Cardiac septum (tissue), 1 donor: ENCODE measurements at regions not wholly inside any gene's neighbourhood (a gene's known extent, or its start where the extent isn't known, plus 50 kb on each side); places are given as distances from the start of the nearest gene placed in this dataset.
"Not testable (repeated sequence)": the region's sequence is repeated elsewhere in the genome, so short reads cannot be mapped to it uniquely, and the experiment has no call there.

ENCODE experiments used
- DNase-seq: peaks from one replicate; pipeline ENCODE4 v3.0.0-alpha.2; 2020; ENCODE audit warnings: low spot score
- intact Hi-C: fragments of 100-400 bp; cut with DNase I; formaldehyde crosslinking; loops from one replicate; pipeline ENCODE4 v1.14.0; 2022
- donor health status: DM: no; HTN: no; CAD: no.

- intact Hi-C loops, result no loop called here
- no peak for DNase-seq
These were observed 145.4 kb upstream of the TLE3 start for GRCh38 chr15:70242951-70243685.

GRCh38 chr15:70241561-70242320 is 144.0 kb upstream of the TLE3 start:
- DNase-seq, result no peak
- intact Hi-C loops, result no loop called here

GRCh38 chr15:70240820-70241430 is 143.2 kb upstream of the TLE3 start:
- intact Hi-C loops, result no loop called here
- DNase-seq, result no peak

GRCh38 chr15:70240082-70240481 is 142.4 kb upstream of the TLE3 start:
- intact Hi-C loops, result no loop called here
- no peak for DNase-seq

GRCh38 chr15:70238917-70239316 is 141.2 kb upstream of the TLE3 start:
- no peak for DNase-seq
- intact Hi-C loops, result no loop called here

- intact Hi-C loops, result no loop called here
These were observed 139.9 kb upstream of the TLE3 start for GRCh38 chr15:70237626-70238025.

GRCh38 chr15:70236341-70237086 is 138.8 kb upstream of the TLE3 start:
- no peak for DNase-seq
- intact Hi-C loops, result no loop called here

More at GRCh38 chr15:70237626-70238025, 139.9 kb upstream of the TLE3 start:
- no peak for DNase-seq

- DNase-seq, result no peak
These were observed 137.6 kb upstream of the TLE3 start for GRCh38 chr15:70235347-70235746.

GRCh38 chr15:70234256-70234905 is 136.7 kb upstream of the TLE3 start:
- no peak for DNase-seq
- intact Hi-C loops, result no loop called here

More at GRCh38 chr15:70235347-70235746, 137.6 kb upstream of the TLE3 start:
- intact Hi-C loops, result no loop called here

- intact Hi-C loops, result no loop called here
- DNase-seq, result no peak
These were observed 133.8 kb upstream of the TLE3 start for GRCh38 chr15:70231484-70231883.

GRCh38 chr15:70227918-70228317 is 130.2 kb upstream of the TLE3 start:
- intact Hi-C loops, DNase-seq: not testable (repeated sequence)

GRCh38 chr15:70227147-70227546 is 129.4 kb upstream of the TLE3 start:
- intact Hi-C loops, result no loop called here
- DNase-seq, result no peak

GRCh38 chr15:70226337-70226980 is 128.7 kb upstream of the TLE3 start:
- DNase-seq, result no peak
- intact Hi-C loops, result no loop called here

GRCh38 chr15:70225416-70225815 is 127.7 kb upstream of the TLE3 start:
- no peak for DNase-seq
- intact Hi-C loops, result no loop called here

- DNase-seq, result no peak
- intact Hi-C loops, result no loop called here
These were observed 124.9 kb upstream of the TLE3 start for GRCh38 chr15:70222606-70223005.

GRCh38 chr15:70220490-70221096 is 122.9 kb upstream of the TLE3 start:
- intact Hi-C loops, result no loop called here

GRCh38 chr15:70219966-70220365 is 122.2 kb upstream of the TLE3 start:
- no peak for DNase-seq
- intact Hi-C loops, result no loop called here

More at GRCh38 chr15:70220490-70221096, 122.9 kb upstream of the TLE3 start:
- DNase-seq, result no peak

- no peak for DNase-seq
- intact Hi-C loops, result no loop called here
These were observed 121.7 kb upstream of the TLE3 start for GRCh38 chr15:70219256-70219895.
